GM12878 (cell line): ENCODE measurements at regions not wholly inside any gene's neighbourhood (a gene's known extent, or its start where the extent isn't known, plus 50 kb on each side); places are given as distances from the start of the nearest gene placed in this dataset.

Experiments
- ATAC-seq: fragments of 200-7000 bp; cut with Tn5 transposase; 3 replicates; pipeline ENCODE4 v1.9.1; 2020; ENCODE audit warnings: mild to moderate bottlenecking, moderate library complexity
- BruUV-seq: library from RNA; stranded (reverse); fragments of 400-500 nt; replicated peaks from 2 replicates; lab custom pipeline; 2021; lab: Mats Ljungman, UMichigan
- CTCF ChIA-PET: fragments of 300-600 bp; sonication (Branson Sonifier 250); formaldehyde crosslinking; extraction: SDS; loops from one replicate; lab custom pipeline; 2021; ENCODE audit warnings: inconsistent platforms; lab: Yijun Ruan, JAX
- POLR2A ChIA-PET: fragments of 350-600 bp; formaldehyde crosslinking; extraction: SDS; loops from one replicate; lab custom pipeline; 2021; ENCODE audit warnings: inconsistent platforms; lab: Charles Lee
- RAD21 ChIA-PET: fragments of 300-600 bp; sonication (Branson Sonifier 250); formaldehyde crosslinking; loops from one replicate; lab custom pipeline; 2023; ENCODE audit warnings: antibody characterized with exemption; ENCODE audit not compliant: unreplicated experiment; lab: Charles Lee
- SMC1A ChIA-PET: fragments of 300-600 bp; sonication (Branson Sonifier 250); formaldehyde crosslinking; loops from one replicate; lab custom pipeline; 2023; ENCODE audit not compliant: unreplicated experiment, uncharacterized antibody; lab: Charles Lee
- DNase-seq: peaks from one replicate; pipeline ENCODE4 v3.0.0-alpha.2; 2011; ENCODE audit warnings: low read depth, low spot score
- FAIRE-seq: peaks from 3 replicates; lab custom pipeline; 2011; peaks lifted over from hg19 to GRCh38; lab: Jason Lieb, UNC
- H2AFZ ChIP-seq: 2 replicates; pipeline ENCODE4 v1.6.0; 2011; ENCODE audit warnings: low read depth, low read length, control low read depth; ENCODE audit not compliant: control insufficient read depth
- H3K27ac ChIP-seq: 2 replicates; pipeline ENCODE4 v1.5.1; 2011; ENCODE audit warnings: control low read depth; ENCODE audit not compliant: control insufficient read depth, insufficient read depth
- H3K27me3 ChIP-seq, 2 experiments: replicated peaks in 1 of 2; 2 replicates each; pipeline versions ENCODE4 v1.6.0 to v1.6.1; 2011; ENCODE audit warnings: low read length in 1 of 2; ENCODE audit not compliant: control insufficient read depth in 2 of 2, insufficient read depth in 2 of 2
- H3K36me3 ChIP-seq, 2 experiments: 2 replicates each; pipeline ENCODE4 v1.5.1; 2011; ENCODE audit warnings: low read length in 1 of 2; ENCODE audit not compliant: control insufficient read depth in 2 of 2, insufficient read depth in 2 of 2
- H3K4me1 ChIP-seq: 2 replicates; pipeline ENCODE4 v1.6.1; 2011; ENCODE audit warnings: mild to moderate bottlenecking, low read length, moderate library complexity, mixed read lengths; ENCODE audit not compliant: control insufficient read depth, insufficient read depth
- H3K4me2 ChIP-seq: 2 replicates; pipeline ENCODE4 v1.6.0; 2011; ENCODE audit warnings: control low read depth; ENCODE audit not compliant: control insufficient read depth, insufficient read depth
- H3K4me3 ChIP-seq: fragments of 200-600 bp; sonication (generic); 2 replicates; pipeline ENCODE4 v1.5.1; 2016
- H3K79me2 ChIP-seq: 2 replicates; pipeline ENCODE4 v1.6.0; 2011; ENCODE audit warnings: low read length; ENCODE audit not compliant: control insufficient read depth, insufficient read depth
- H3K9ac ChIP-seq: 2 replicates; pipeline ENCODE4 v1.8.0; 2011; ENCODE audit warnings: low read length, control low read depth, mixed read lengths; ENCODE audit not compliant: control insufficient read depth, insufficient read depth
- H3K9me3 ChIP-seq: replicated peaks from 3 replicates; pipeline ENCODE4 v1.5.1; 2011; ENCODE audit warnings: mild to moderate bottlenecking, low read length; ENCODE audit not compliant: control insufficient read depth, insufficient read depth
- H4K20me1 ChIP-seq: 2 replicates; pipeline ENCODE4 v1.6.0; 2011; ENCODE audit not compliant: control insufficient read depth, insufficient read depth
- BCL3 ChIP-seq: IDR thresholded peaks from 2 replicates; pipeline ENCODE4 v1.6.1; 2011; ENCODE audit warnings: borderline replicate concordance, low read depth, mild to moderate bottlenecking, moderate library complexity, low read length; ENCODE audit not compliant: insufficient read depth, poor library complexity, severe bottlenecking
- ETV6 ChIP-seq, 2 experiments: fragments of 450-650 bp in 1 of 2; IDR thresholded peaks in 1 of 2; conservative IDR thresholded peaks in 1 of 2; 2 replicates each; pipeline ENCODE4 v1.6.1; 2014; ENCODE audit warnings: antibody characterized with exemption in 1 of 2, borderline replicate concordance in 1 of 2, low read depth in 1 of 2, mild to moderate bottlenecking in 1 of 2, moderate library complexity in 1 of 2
- MEF2A ChIP-seq: IDR thresholded peaks from 2 replicates; pipeline ENCODE4 v1.6.1; 2011; ENCODE audit warnings: low read depth, mild to moderate bottlenecking, low read length, moderate library complexity; ENCODE audit not compliant: insufficient read depth
- MYB ChIP-seq: fragments of 150-350 bp; IDR thresholded peaks from 2 replicates; pipeline ENCODE4 v1.6.1; 2014; ENCODE audit warnings: mild to moderate bottlenecking, low read depth, low read length, borderline replicate concordance
- MYC ChIP-seq: IDR thresholded peaks from 2 replicates; pipeline ENCODE4 v1.6.1; 2011; ENCODE audit warnings: mild to moderate bottlenecking, low read length, moderate library complexity, inconsistent platforms; ENCODE audit not compliant: insufficient read depth, insufficient replicate concordance, insufficient read length, severe bottlenecking
- POLR2AphosphoS2 ChIP-seq: IDR thresholded peaks from 2 replicates; pipeline ENCODE4 v1.6.1; 2011; ENCODE audit warnings: low read depth, mild to moderate bottlenecking, low read length, improper control_type of control experiment, moderate library complexity
- RFX5 ChIP-seq: IDR thresholded peaks from 2 replicates; pipeline ENCODE4 v1.6.1; 2011; ENCODE audit warnings: low read depth, low read length, improper control_type of control experiment
- SPI1 ChIP-seq: IDR thresholded peaks from 2 replicates; pipeline ENCODE4 v1.6.1; 2011; ENCODE audit warnings: low read depth, mild to moderate bottlenecking, low read length, moderate library complexity, borderline replicate concordance; ENCODE audit not compliant: insufficient read depth
- STAT3 ChIP-seq: IDR thresholded peaks from 2 replicates; pipeline ENCODE4 v1.6.1; 2011; ENCODE audit warnings: low read depth, low read length, improper control_type of control experiment
- ZNF24 ChIP-seq: fragments of 450-650 bp; IDR thresholded peaks from 2 replicates; pipeline ENCODE4 v1.6.1; 2017; ENCODE audit warnings: antibody characterized with exemption, mild to moderate bottlenecking
- WGBS: methylation state at CpG from one replicate; pipeline ENCODE4 v1.1.6; 2016; ENCODE audit warnings: low lambda C conversion rate; ENCODE audit not compliant: insufficient replicate concordance, insufficient coverage; ENCODE audit errors: missing lambda C conversion rate; 5-methylcytosine and 5-hydroxymethylcytosine counted together
- in situ Hi-C: fragments of 300-500 bp; cut with MboI; formaldehyde crosslinking; loops from 9 replicates; pipeline ENCODE4 v1.14.3; 2018; ENCODE audit warnings: mixed read lengths
- intact Hi-C: fragments of 100-400 bp; cut with micrococcal nuclease; formaldehyde crosslinking; loops from one replicate; pipeline ENCODE4 v1.14.2; 2022; ENCODE audit not compliant: unreplicated experiment
- TF ChIP-seq, protein P1 (sequence below): fragments of 450-650 bp; IDR thresholded peaks from 2 replicates; pipeline ENCODE4 v1.6.1; 2016; ENCODE audit warnings: mild to moderate bottlenecking, moderate library complexity, borderline replicate concordance
- TF ChIP-seq, protein P2 (sequence below): fragments of 450-650 bp; IDR thresholded peaks from 2 replicates; pipeline ENCODE4 v1.6.1; 2016; ENCODE audit warnings: mild to moderate bottlenecking

DNA sequence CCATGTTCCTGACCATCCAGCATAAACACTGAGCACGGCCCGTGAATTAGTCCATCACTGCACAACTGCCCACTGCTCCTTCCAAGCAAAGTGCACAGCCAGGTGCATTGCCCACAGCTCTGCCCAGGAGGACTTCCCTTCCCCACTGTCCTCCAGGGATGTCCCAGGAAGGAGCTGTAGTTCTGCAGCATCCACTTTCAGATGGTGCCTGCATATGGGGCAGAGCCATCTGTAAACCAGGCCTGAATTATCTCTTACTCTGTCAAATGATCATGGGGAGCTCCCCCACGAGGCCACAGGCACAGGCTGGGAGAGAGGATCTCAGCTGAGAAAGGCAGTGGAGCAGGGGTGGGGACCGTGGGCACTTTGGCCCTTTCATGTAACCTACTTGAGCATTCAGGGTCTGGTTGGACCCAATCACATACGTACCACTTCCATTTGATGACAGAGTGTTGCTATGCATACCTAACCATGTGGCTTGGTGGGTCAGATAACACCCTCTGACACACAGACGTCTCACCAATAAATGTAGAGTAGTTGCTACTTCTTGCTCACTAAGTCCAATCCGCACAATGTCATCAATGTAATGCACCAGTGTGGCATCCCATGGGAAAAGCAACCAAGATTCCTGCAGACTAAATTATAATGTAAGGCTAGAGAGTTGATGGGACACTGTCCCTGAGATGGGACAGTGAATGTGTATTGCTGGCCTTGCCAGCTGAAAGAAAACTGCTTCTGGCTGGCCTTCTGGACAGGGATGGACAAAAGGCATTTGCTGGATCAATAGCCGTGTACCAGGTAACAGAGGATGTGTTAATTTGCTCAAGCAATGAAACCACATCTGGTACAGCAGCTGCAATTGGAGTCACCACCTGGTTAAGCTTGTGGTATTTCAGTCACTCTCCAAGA is 113.8 kb upstream of the C14orf180 start:
- ChIA-PET SMC1A (no interaction called here), RAD21 (no interaction called here), POLR2A (no interaction called here), CTCF (interaction anchor here (0.7 kb wide), 1 partner anchor 16 kb away, joined by 3 read pairs; no protein-coding TSS in a partner anchor)
- H3K9me3 ChIP-seq: no peaks in the 10 kb centered on the region
- ATAC-seq: no peak
- no peak overlapping the region for H3K4me3 ChIP-seq
- H3K4me2 ChIP-seq: no peak overlapping the region
- no peaks in the 10 kb centered on the region for H3K79me2 ChIP-seq
- FAIRE-seq: no peak
- no peak overlapping the region for H2AFZ ChIP-seq
- no peak overlapping the region for H3K27ac ChIP-seq
- in situ Hi-C loops (no loop called here), intact Hi-C loops (no loop called here)
- H3K27me3 ChIP-seq: peaks cover 0 to 6% of the 10 kb centered on the region in 2 experiments; a peak in 3 of 4 replicates
- H3K36me3 ChIP-seq: no peaks in the 10 kb centered on the region
- BruUV-seq: no TSS peak
- H4K20me1 ChIP-seq: no peaks in the 10 kb centered on the region; the same call in 1 of the 2 replicates
- no peak overlapping the region for H3K9ac ChIP-seq
- 23% methylated on average over 8 of the region's 8 CpGs for WGBS
- H3K4me1 ChIP-seq: no peaks in the 10 kb centered on the region
- DNase-seq: no peak
- TF ChIP-seq MYC: no peak
- TF ChIP-seq, protein P1, sequence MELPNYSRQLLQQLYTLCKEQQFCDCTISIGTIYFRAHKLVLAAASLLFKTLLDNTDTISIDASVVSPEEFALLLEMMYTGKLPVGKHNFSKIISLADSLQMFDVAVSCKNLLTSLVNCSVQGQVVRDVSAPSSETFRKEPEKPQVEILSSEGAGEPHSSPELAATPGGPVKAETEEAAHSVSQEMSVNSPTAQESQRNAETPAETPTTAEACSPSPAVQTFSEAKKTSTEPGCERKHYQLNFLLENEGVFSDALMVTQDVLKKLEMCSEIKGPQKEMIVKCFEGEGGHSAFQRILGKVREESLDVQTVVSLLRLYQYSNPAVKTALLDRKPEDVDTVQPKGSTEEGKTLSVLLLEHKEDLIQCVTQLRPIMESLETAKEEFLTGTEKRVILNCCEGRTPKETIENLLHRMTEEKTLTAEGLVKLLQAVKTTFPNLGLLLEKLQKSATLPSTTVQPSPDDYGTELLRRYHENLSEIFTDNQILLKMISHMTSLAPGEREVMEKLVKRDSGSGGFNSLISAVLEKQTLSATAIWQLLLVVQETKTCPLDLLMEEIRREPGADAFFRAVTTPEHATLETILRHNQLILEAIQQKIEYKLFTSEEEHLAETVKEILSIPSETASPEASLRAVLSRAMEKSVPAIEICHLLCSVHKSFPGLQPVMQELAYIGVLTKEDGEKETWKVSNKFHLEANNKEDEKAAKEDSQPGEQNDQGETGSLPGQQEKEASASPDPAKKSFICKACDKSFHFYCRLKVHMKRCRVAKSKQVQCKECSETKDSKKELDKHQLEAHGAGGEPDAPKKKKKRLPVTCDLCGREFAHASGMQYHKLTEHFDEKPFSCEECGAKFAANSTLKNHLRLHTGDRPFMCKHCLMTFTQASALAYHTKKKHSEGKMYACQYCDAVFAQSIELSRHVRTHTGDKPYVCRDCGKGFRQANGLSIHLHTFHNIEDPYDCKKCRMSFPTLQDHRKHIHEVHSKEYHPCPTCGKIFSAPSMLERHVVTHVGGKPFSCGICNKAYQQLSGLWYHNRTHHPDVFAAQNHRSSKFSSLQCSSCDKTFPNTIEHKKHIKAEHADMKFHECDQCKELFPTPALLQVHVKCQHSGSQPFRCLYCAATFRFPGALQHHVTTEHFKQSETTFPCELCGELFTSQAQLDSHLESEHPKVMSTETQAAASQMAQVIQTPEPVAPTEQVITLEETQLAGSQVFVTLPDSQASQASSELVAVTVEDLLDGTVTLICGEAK: no peak
- TF ChIP-seq ZNF24: no peak
- TF ChIP-seq, protein P2, sequence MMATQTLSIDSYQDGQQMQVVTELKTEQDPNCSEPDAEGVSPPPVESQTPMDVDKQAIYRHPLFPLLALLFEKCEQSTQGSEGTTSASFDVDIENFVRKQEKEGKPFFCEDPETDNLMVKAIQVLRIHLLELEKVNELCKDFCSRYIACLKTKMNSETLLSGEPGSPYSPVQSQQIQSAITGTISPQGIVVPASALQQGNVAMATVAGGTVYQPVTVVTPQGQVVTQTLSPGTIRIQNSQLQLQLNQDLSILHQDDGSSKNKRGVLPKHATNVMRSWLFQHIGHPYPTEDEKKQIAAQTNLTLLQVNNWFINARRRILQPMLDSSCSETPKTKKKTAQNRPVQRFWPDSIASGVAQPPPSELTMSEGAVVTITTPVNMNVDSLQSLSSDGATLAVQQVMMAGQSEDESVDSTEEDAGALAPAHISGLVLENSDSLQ: no peak
- TF ChIP-seq BCL3: no peak
- TF ChIP-seq STAT3: no peak
- no peak for TF ChIP-seq SPI1
- TF ChIP-seq POLR2AphosphoS2: no peak
- TF ChIP-seq MYB: no peak
- TF ChIP-seq ETV6 (conservative IDR thresholded peaks at IDR 0.05 in 1 of 2, IDR thresholded peaks at IDR 0.05 in 1 of 2; ENCODE audit: borderline replicate concordance in 1 of 2, low read depth in 1 of 2): no peak
- TF ChIP-seq MEF2A: no peak
- TF ChIP-seq RFX5: no peak
